ENCODE measurements at regions not wholly inside any gene's neighbourhood (a gene's known extent, or its start where the extent isn't known, plus 50 kb on each side); places are given as distances from the start of the nearest gene placed in this dataset.

DNA sequence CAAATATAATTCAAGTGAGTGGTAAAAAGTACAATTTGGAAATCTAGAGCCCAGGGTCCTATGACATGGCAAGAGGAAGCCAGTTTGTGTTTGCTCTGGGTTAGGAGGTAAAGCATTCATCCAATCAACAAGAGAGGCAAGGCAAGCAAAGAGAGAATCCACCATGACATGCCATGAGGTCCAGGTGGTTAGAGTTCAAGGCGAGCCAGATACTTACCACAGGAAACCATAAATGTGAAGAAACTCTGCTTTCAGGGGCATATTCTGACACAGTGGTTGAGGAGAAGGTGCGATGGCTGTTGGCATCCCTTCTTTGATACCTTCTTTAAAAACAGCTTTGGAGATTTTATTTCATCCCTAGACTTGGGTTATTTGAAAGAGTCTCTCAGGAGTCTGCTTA lies 193.8 kb upstream of the MAN1A1 start:
- ChIA-PET CTCF (interaction anchor here (1.1 to 1.6 kb wide), 3 partner anchors 9 to 38 kb away, joined by 3 read pairs; no protein-coding TSS in a partner anchor), POLR2A (no interaction called here)
- no peak for TF ChIP-seq CTCF (IDR thresholded peaks at IDR 0.05; ENCODE audit: control extremely low read depth, extremely low read depth, low read depth, missing control alignments)
- DNase-seq (ENCODE audit: extremely low spot score), result no peak

GRCh38 chr6:119542037-119542436 lies 192.5 kb upstream of the MAN1A1 start:
- ChIA-PET CTCF (no interaction called here), POLR2A (no interaction called here)
- no peak for DNase-seq (ENCODE audit: extremely low spot score)
- no peak for TF ChIP-seq CTCF (IDR thresholded peaks at IDR 0.05; ENCODE audit: control extremely low read depth, extremely low read depth, low read depth, missing control alignments)

DNA sequence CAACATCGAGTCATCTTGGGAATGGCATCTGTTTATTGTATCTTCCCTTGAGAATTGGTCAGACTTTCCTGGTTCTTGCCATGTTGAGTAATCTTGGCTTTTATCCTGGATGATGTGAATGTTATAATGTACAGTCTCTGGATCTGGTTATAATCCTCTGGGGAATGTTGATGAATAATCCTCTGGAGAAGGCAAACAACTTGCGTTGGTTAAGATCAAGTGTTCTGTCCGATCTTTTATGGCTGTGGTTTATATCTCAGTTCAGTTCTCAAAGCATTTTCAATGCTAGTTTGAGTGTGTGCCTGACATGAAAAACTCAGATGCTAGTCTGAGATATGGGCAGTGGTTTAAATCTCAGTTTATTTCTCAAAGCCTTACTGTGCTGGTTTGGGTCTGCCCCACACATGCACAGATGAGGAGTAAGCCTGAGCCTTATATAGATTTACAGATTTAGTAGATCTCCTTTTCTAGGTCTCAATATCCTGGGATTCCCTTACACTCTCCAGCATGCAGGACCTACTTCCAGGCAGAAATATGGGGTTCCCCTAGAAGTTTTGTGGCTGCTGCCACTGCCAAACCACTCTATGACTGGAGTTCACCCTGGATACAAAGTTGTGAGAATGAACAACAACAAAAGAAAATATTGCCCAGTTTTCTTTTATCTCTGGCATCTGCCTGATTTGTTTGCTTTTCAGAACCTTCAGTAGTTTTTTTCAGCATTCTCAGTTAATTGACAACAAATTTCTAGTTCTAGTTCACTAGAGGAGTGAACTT lies 191.8 kb upstream of the MAN1A1 start:
- no peak for TF ChIP-seq CTCF (IDR thresholded peaks at IDR 0.05; ENCODE audit: control extremely low read depth, extremely low read depth, low read depth, missing control alignments)
- CTCF ChIA-PET, result no interaction called here
- DNase-seq (ENCODE audit: extremely low spot score), result no peak
- POLR2A ChIA-PET, result no interaction called here

GRCh38 chr6:119540417-119540816 lies 190.9 kb upstream of the MAN1A1 start:
- POLR2A ChIA-PET, result no interaction called here
- CTCF ChIA-PET, result interaction anchor here (0.7 to 1.6 kb wide), 4 partner anchors 14 to 47 kb away, joined by 3 to 5 read pairs (median 3); no protein-coding TSS in a partner anchor
- DNase-seq (ENCODE audit: extremely low spot score), result no peak
- no peak for TF ChIP-seq CTCF (IDR thresholded peaks at IDR 0.05; ENCODE audit: control extremely low read depth, extremely low read depth, low read depth, missing control alignments)

DNA sequence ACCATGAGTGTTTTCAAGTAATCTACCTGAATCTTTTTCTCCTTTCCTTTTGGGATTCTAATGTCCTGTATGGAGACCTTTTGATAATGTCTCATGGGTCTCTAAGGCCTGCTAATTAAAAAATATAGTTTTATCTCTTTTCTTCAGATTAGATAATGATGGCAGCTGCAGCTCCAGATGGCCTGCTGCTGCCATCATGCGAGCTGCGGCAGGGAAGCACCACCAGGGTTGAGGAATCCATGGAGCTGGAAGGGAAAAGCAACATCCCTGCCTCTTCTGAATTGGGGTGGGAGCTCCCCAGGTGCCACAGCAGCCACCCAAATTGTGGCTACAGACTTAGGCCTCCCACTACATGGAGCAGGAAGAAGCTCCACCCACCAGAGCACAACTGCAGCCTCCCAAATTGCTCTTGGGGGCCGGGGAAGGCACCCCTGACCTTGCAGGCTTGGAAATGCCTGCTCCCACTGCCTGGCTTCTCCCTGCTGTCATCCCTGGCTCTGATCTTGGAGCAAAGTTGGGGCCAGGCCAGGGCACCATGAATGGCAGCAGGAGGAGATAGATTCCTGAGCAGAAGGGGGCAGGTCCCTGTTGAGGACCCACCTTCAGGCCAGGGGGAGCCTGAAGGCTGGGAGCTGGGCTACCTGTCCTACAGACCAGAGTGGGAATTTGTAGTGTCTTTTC lies 189.6 kb upstream of the MAN1A1 start:
- ChIA-PET CTCF (interaction anchor here (0.7 to 1.6 kb wide), 6 partner anchors 8 to 48 kb away, joined by 3 to 5 read pairs (median 3); no protein-coding TSS in a partner anchor), POLR2A (no interaction called here)
- no peak for TF ChIP-seq CTCF (IDR thresholded peaks at IDR 0.05; ENCODE audit: control extremely low read depth, extremely low read depth, low read depth, missing control alignments)
- DNase-seq (ENCODE audit: extremely low spot score), result no peak

- POLR2A ChIA-PET, result no interaction called here
- CTCF ChIA-PET, result no interaction called here
- TF ChIP-seq CTCF (IDR thresholded peaks at IDR 0.05; ENCODE audit: control extremely low read depth, extremely low read depth, low read depth, missing control alignments), result no peak
- DNase-seq (ENCODE audit: extremely low spot score), result no peak
Measured at GRCh38 chr6:119536666-119537065, 187.1 kb upstream of the MAN1A1 start.

Data from GM10248 (cell line).